B cell (primary cell): ENCODE measurements at regions not wholly inside any gene's neighbourhood (a gene's known extent, or its start where the extent isn't known, plus 50 kb on each side); places are given as distances from the start of the nearest gene placed in this dataset.

Experiments
- ATAC-seq: fragments of 200-7000 bp; cut with Tn5 transposase; one replicate; pipeline ENCODE4 v1.10.0; 2021; ENCODE audit warnings: low read depth, mild to moderate bottlenecking, moderate number of reproducible peaks, moderate library complexity
- CTCF ChIA-PET: fragments of 350-600 bp; sonication (Branson Sonifier 250); formaldehyde crosslinking; loops from one replicate; lab custom pipeline; 2021; ENCODE audit warnings: antibody characterized with exemption, inconsistent platforms; lab: Charles Lee
- POLR2A ChIA-PET: fragments of 350-600 bp; sonication (Branson Sonifier 250); formaldehyde crosslinking; loops from one replicate; lab custom pipeline; 2021; ENCODE audit warnings: antibody characterized with exemption; lab: Charles Lee
- DNase-seq: peaks from one replicate; pipeline ENCODE4 v3.0.0; 2013
- H2AFZ ChIP-seq: 2 replicates; pipeline ENCODE4 v1.6.1; 2012; ENCODE audit warnings: mild to moderate bottlenecking, low read depth, low read length; ENCODE audit not compliant: insufficient read depth, poor library complexity, severe bottlenecking
- H3K27ac ChIP-seq, 2 donors: 1 replicate in 1 of 2; 2 replicates in 1 of 2; pipeline ENCODE4 v1.5.1; 2012 to 2013; ENCODE audit warnings: low read length in 2 of 2, mild to moderate bottlenecking in 2 of 2, moderate library complexity in 1 of 2
- H3K27me3 ChIP-seq, 4 experiments: fragments of 200-600 bp in 1 of 4; sonication (generic) in 1 of 4; replicated peaks in 1 of 4; 1 replicate in 2 of 4; 2 replicates in 2 of 4; pipeline versions ENCODE4 v1.6.1 to v1.7.0; 2013 to 2016; ENCODE audit warnings: low read length in 3 of 4, mild to moderate bottlenecking in 2 of 4, mixed read lengths in 1 of 4, moderate library complexity in 1 of 4; ENCODE audit not compliant: insufficient read depth in 4 of 4, control insufficient read depth in 3 of 4; ENCODE audit errors: control extremely low read depth in 1 of 4
- H3K36me3 ChIP-seq, 2 experiments: replicated peaks in 1 of 2; 1 replicate in 1 of 2; 2 replicates in 1 of 2; pipeline versions ENCODE4 v1.6.1 to v1.7.1; 2013; ENCODE audit warnings: low read length in 1 of 2; ENCODE audit not compliant: insufficient read depth in 2 of 2, control insufficient read depth in 1 of 2; ENCODE audit errors: control extremely low read depth in 1 of 2, extremely low read depth in 1 of 2
- H3K4me1 ChIP-seq, 2 donors: fragments of 200-600 bp in 1 of 2; sonication (generic) in 1 of 2; 1 replicate in 1 of 2; 2 replicates in 1 of 2; pipeline versions ENCODE4 v1.5.1 to v1.6.1; 2013 to 2017; ENCODE audit warnings: low read length in 2 of 2; ENCODE audit not compliant: control insufficient read depth in 2 of 2, insufficient read depth in 2 of 2
- H3K4me2 ChIP-seq: replicated peaks from 2 replicates; pipeline ENCODE3; 2012; ENCODE audit warnings: mild to moderate bottlenecking, low read depth, low read length; ENCODE audit not compliant: poor library complexity, severe bottlenecking
- H3K4me3 ChIP-seq, 5 experiments: fragments of 200-600 bp in 1 of 5; sonication (generic) in 1 of 5; 1 replicate in 3 of 5; 2 replicates in 2 of 5; pipeline versions ENCODE4 v1.5.1 to v1.7.0; 2011 to 2016; ENCODE audit warnings: low read length in 4 of 5, mild to moderate bottlenecking in 4 of 5, low read depth in 2 of 5, control low read depth in 1 of 5, moderate library complexity in 1 of 5; ENCODE audit not compliant: insufficient read depth in 1 of 5; ENCODE audit errors: control extremely low read depth in 1 of 5, extremely low read depth in 1 of 5
- H3K79me2 ChIP-seq: fragments of 200-600 bp; sonication (generic); one replicate; pipeline ENCODE4 v1.6.0; 2016; ENCODE audit warnings: low read length; ENCODE audit not compliant: control insufficient read depth, insufficient read depth
- H3K9ac ChIP-seq: fragments of 200-600 bp; sonication (generic); 2 replicates; pipeline ENCODE4 v1.6.1; 2017; ENCODE audit warnings: mild to moderate bottlenecking, low read length, moderate library complexity
- H3K9me3 ChIP-seq, 3 donors: one replicate each; pipeline versions ENCODE4 v1.6.1 to v1.7.1; 2013; ENCODE audit warnings: low read length in 2 of 3; ENCODE audit not compliant: control insufficient read depth in 2 of 3, insufficient read depth in 1 of 3; ENCODE audit errors: control extremely low read depth in 1 of 3
- H4K20me1 ChIP-seq: 2 replicates; pipeline ENCODE4 v1.6.0; 2012; ENCODE audit warnings: mild to moderate bottlenecking, low read length; ENCODE audit not compliant: insufficient read depth, control insufficient read depth, poor library complexity, severe bottlenecking
- H3K27ac Mint-ChIP-seq: one replicate; pipeline ENCODE4 v1.8.0; 2021; ENCODE audit warnings: mixed read lengths
- H3K27me3 Mint-ChIP-seq: one replicate; pipeline ENCODE4 v1.8.0; 2021; ENCODE audit warnings: mixed read lengths
- H3K4me1 Mint-ChIP-seq: one replicate; pipeline ENCODE4 v1.8.0; 2021; ENCODE audit warnings: mixed read lengths
- H3K4me3 Mint-ChIP-seq: one replicate; pipeline ENCODE4 v1.8.0; 2021; ENCODE audit warnings: mixed read lengths
- H3K9me3 Mint-ChIP-seq: one replicate; pipeline ENCODE4 v1.8.0; 2022; ENCODE audit warnings: mixed read lengths; ENCODE audit not compliant: insufficient read depth
- CTCF ChIP-seq: fragments of 200-600 bp; IDR thresholded peaks from one replicate; pipeline ENCODE4 v1.8.0; 2022; ENCODE audit warnings: antibody characterized with exemption, mild to moderate bottlenecking
- EZH2 ChIP-seq: IDR thresholded peaks from 2 replicates; pipeline ENCODE4 v1.6.1; 2012; ENCODE audit warnings: borderline replicate concordance, low read depth, mild to moderate bottlenecking, moderate library complexity, low read length; ENCODE audit not compliant: insufficient read depth, poor library complexity, severe bottlenecking
- WGBS: methylation state at CpG from one replicate; pipeline ENCODE4 v1.1.5; 2013; ENCODE audit warnings: missing lambda C conversion rate; ENCODE audit not compliant: insufficient coverage; 5-methylcytosine and 5-hydroxymethylcytosine counted together
- intact Hi-C: fragments of 100-400 bp; cut with micrococcal nuclease; formaldehyde crosslinking; loops from one replicate; pipeline ENCODE4 v1.10.0; 2022

- no peak overlapping the region for H3K27ac ChIP-seq
- ATAC-seq (no peak), DNase-seq (no peak)
- no peak overlapping the region for H3K4me2 ChIP-seq
- CTCF ChIA-PET: no interaction called here
- H3K27me3 Mint-ChIP-seq: no peaks in the 10 kb centered on the region
- WGBS: no CpG with 5 or more reads among the region's 1 CpG
- H4K20me1 ChIP-seq: no peaks in the 10 kb centered on the region
- no peak overlapping the region for H2AFZ ChIP-seq
- no peaks in the 10 kb centered on the region for H3K79me2 ChIP-seq
- POLR2A ChIA-PET: no interaction called here
- no peaks in the 10 kb centered on the region for H3K9me3 ChIP-seq
- TF ChIP-seq EZH2: no peak
- TF ChIP-seq CTCF: no peak
- no peaks in the 10 kb centered on the region for H3K36me3 ChIP-seq
- H3K9ac ChIP-seq: no peak overlapping the region
- no peak overlapping the region for H3K4me3 Mint-ChIP-seq
- H3K9me3 Mint-ChIP-seq: peaks cover 4% of the 10 kb centered on the region
- no peak overlapping the region for H3K4me3 ChIP-seq
- H3K4me1 Mint-ChIP-seq: no peaks in the 10 kb centered on the region
- H3K4me1 ChIP-seq: no peaks in the 10 kb centered on the region
- H3K27me3 ChIP-seq: no peaks in the 10 kb centered on the region
- intact Hi-C loops: no loop called here
- H3K27ac Mint-ChIP-seq: no peak overlapping the region
These were observed 903.7 kb downstream of the TFAP2A start for GRCh38 chr6:9511157-9511556.

GRCh38 chr6:9507136-9507895 lies 907.6 kb downstream of the TFAP2A start:
- Histone ChIP-seq H3K27ac (no peak overlapping the region), H3K9ac (no peak overlapping the region), H3K27me3 (no peaks in the 10 kb centered on the region), H3K4me3 (no peak overlapping the region), H3K79me2 (no peaks in the 10 kb centered on the region), H3K36me3 (no peaks in the 10 kb centered on the region), H3K9me3 (no peaks in the 10 kb centered on the region), H4K20me1 (no peaks in the 10 kb centered on the region), H3K4me2 (no peak overlapping the region), H3K4me1 (no peaks in the 10 kb centered on the region), H2AFZ (no peak overlapping the region)
- Mint-ChIP-seq H3K4me3 (no peak overlapping the region), H3K27ac (no peak overlapping the region), H3K9me3 (peaks cover 6% of the 10 kb centered on the region), H3K4me1 (no peaks in the 10 kb centered on the region), H3K27me3 (no peaks in the 10 kb centered on the region)
- ATAC-seq (no peak), DNase-seq (no peak)
- ChIA-PET POLR2A (no interaction called here), CTCF (no interaction called here)
- intact Hi-C loops: no loop called here
- WGBS: 82% methylated on average over 4 of the region's 6 CpGs
- TF ChIP-seq CTCF: no peak
- TF ChIP-seq EZH2: no peak
